GM18505 (cell line): ENCODE measurements at regions not wholly inside any gene's neighbourhood (a gene's known extent, or its start where the extent isn't known, plus 50 kb on each side); places are given as distances from the start of the nearest gene placed in this dataset.

Experiments used
- ATAC-seq: cut with Tn5 transposase; IDR thresholded peaks from one replicate; pipeline ENCODE4 v1.9.1; 2021; ENCODE audit not compliant: unreplicated experiment
- POLR2A ChIP-seq: IDR thresholded peaks from 4 replicates; pipeline ENCODE4 v1.6.1; 2011; ENCODE audit warnings: borderline replicate concordance; ENCODE audit not compliant: insufficient read depth, insufficient read length; ENCODE audit errors: extremely low read depth

GRCh38 chr2:52336951-52337350 is 1305.0 kb upstream of the NRXN1 start:
- no peak for ATAC-seq
- no peak for TF ChIP-seq POLR2A

GRCh38 chr2:52335727-52336126 is 1303.8 kb upstream of the NRXN1 start:
- no peak for TF ChIP-seq POLR2A
- no peak for ATAC-seq

GRCh38 chr2:52334185-52334584 is 1302.3 kb upstream of the NRXN1 start:
- TF ChIP-seq POLR2A: no peak
- ATAC-seq: no peak

- TF ChIP-seq POLR2A: no peak
Measured at GRCh38 chr2:52327641-52328040, 1295.7 kb upstream of the NRXN1 start.

GRCh38 chr2:52314231-52314630 is 1282.3 kb upstream of the NRXN1 start:
- ATAC-seq: no peak
- TF ChIP-seq POLR2A: no peak

More at GRCh38 chr2:52327641-52328040, 1295.7 kb upstream of the NRXN1 start:
- ATAC-seq: no peak

- ATAC-seq: no peak
- TF ChIP-seq POLR2A: no peak
Measured at GRCh38 chr2:52312486-52312885, 1280.6 kb upstream of the NRXN1 start.

- ATAC-seq: no peak
- TF ChIP-seq POLR2A: no peak
Measured at GRCh38 chr2:52311862-52312261, 1279.9 kb upstream of the NRXN1 start.

GRCh38 chr2:52308156-52308555 is 1276.2 kb upstream of the NRXN1 start:
- ATAC-seq: no peak
- TF ChIP-seq POLR2A: no peak

GRCh38 chr2:52294628-52295027 is 1262.7 kb upstream of the NRXN1 start:
- ATAC-seq: no peak
- TF ChIP-seq POLR2A: no peak

GRCh38 chr2:52292801-52293200 is 1260.9 kb upstream of the NRXN1 start:
- TF ChIP-seq POLR2A: no peak
- ATAC-seq: no peak

- no peak for TF ChIP-seq POLR2A
- ATAC-seq: no peak
Measured at GRCh38 chr2:52289741-52290140, 1257.8 kb upstream of the NRXN1 start.

- TF ChIP-seq POLR2A: no peak
- ATAC-seq: no peak
Measured at GRCh38 chr2:52288596-52288995, 1256.7 kb upstream of the NRXN1 start.

- no peak for ATAC-seq
- no peak for TF ChIP-seq POLR2A
Measured at GRCh38 chr2:52269696-52270485, 1238.0 kb upstream of the NRXN1 start.

- no peak for TF ChIP-seq POLR2A
- ATAC-seq: no peak
Measured at GRCh38 chr2:52264911-52265310, 1233.0 kb upstream of the NRXN1 start.
